BJ (cell line): ENCODE measurements at regions not wholly inside any gene's neighbourhood (a gene's known extent, or its start where the extent isn't known, plus 50 kb on each side); places are given as distances from the start of the nearest gene placed in this dataset.

Experiments used
- CTCF ChIA-PET: fragments of 350-600 bp; formaldehyde crosslinking; extraction: SDS; loops from one replicate; lab custom pipeline; 2021; ENCODE audit warnings: antibody characterized with exemption, inconsistent platforms; lab: Yijun Ruan, JAX
- POLR2A ChIA-PET: fragments of 300-600 bp; sonication (Branson Sonifier 250); formaldehyde crosslinking; extraction: SDS; loops from one replicate; lab custom pipeline; 2021; ENCODE audit warnings: antibody characterized with exemption; lab: Charles Lee
- DNase-seq: peaks from one replicate; pipeline ENCODE4 v3.0.0-alpha.2; 2011; ENCODE audit warnings: low read depth
- H3K27me3 ChIP-seq: 2 replicates; pipeline ENCODE4 v1.6.0; 2011; ENCODE audit warnings: low read length; ENCODE audit not compliant: control insufficient read depth, insufficient read depth
- H3K36me3 ChIP-seq: 2 replicates; pipeline ENCODE4 v1.5.1; 2011; ENCODE audit warnings: low read length; ENCODE audit not compliant: control insufficient read depth, insufficient read depth
- H3K4me3 ChIP-seq: 2 replicates; pipeline ENCODE4 v1.5.1; 2011; ENCODE audit warnings: low read depth, mild to moderate bottlenecking, control low read depth, low read length
- CTCF ChIP-seq: IDR thresholded peaks from 2 replicates; pipeline ENCODE4 v1.5.1; 2011; ENCODE audit warnings: low read depth, mild to moderate bottlenecking, control low read depth, inconsistent platforms, low read length, moderate library complexity; ENCODE audit not compliant: insufficient read depth

- ChIA-PET CTCF (interaction anchor here (1.1 kb wide), 1 partner anchor 37 kb away, joined by 3 read pairs; no protein-coding TSS in a partner anchor), POLR2A (no interaction called here)
- Histone ChIP-seq H3K27me3 (no peaks in the 10 kb centered on the region), H3K36me3 (no peaks in the 10 kb centered on the region), H3K4me3 (no peak overlapping the region)
- no peak for DNase-seq
- TF ChIP-seq CTCF = no peak
These were observed 52.6 kb upstream of the ESX1 start for GRCh38 chrX:104307341-104307740.

GRCh38 chrX:104306180-104306579 lies 51.4 kb upstream of the ESX1 start:
- CTCF ChIA-PET = no interaction called here
- no peak overlapping the region for H3K4me3 ChIP-seq
- POLR2A ChIA-PET = no interaction called here

More at GRCh38 chrX:104306180-104306579, 51.4 kb upstream of the ESX1 start:
- Histone ChIP-seq H3K36me3 (no peaks in the 10 kb centered on the region), H3K27me3 (no peaks in the 10 kb centered on the region)
- TF ChIP-seq CTCF = no peak
- no peak for DNase-seq
